GM23338 (cell line): ENCODE measurements at regions not wholly inside any gene's neighbourhood (a gene's known extent, or its start where the extent isn't known, plus 50 kb on each side); places are given as distances from the start of the nearest gene placed in this dataset.

ENCODE experiments used
- ATAC-seq: fragments of 200-7000 bp; cut with Tn5 transposase; 3 replicates; pipeline ENCODE4 v1.9.1; 2020
- DNase-seq: peaks from one replicate; pipeline ENCODE4 v3.0.0-alpha.2; 2015; ENCODE audit warnings: low spot score
- H2AFZ ChIP-seq: fragments of 200-600 bp; sonication (generic); 2 replicates; pipeline ENCODE4 v1.8.0; 2016; ENCODE audit warnings: antibody characterized with exemption, mild to moderate bottlenecking, moderate library complexity
- H3F3A ChIP-seq: fragments of 200-600 bp; sonication (generic); replicated peaks from 2 replicates; pipeline ENCODE4 v1.8.0; 2017; ENCODE audit warnings: antibody characterized with exemption, mixed run types, low read depth
- H3K27ac ChIP-seq: fragments of 200-600 bp; sonication (generic); 2 replicates; pipeline ENCODE4 v1.6.1; 2016; ENCODE audit warnings: low read depth
- H3K27me3 ChIP-seq: fragments of 200-600 bp; sonication (generic); 2 replicates; pipeline ENCODE4 v1.8.0; 2016; ENCODE audit warnings: mild to moderate bottlenecking, mixed run types, moderate library complexity; ENCODE audit not compliant: insufficient read depth
- H3K36me3 ChIP-seq: fragments of 200-600 bp; sonication (generic); 2 replicates; pipeline ENCODE4 v1.8.0; 2016; ENCODE audit warnings: mild to moderate bottlenecking; ENCODE audit not compliant: insufficient read depth
- H3K4me1 ChIP-seq: fragments of 200-600 bp; sonication (generic); 2 replicates; pipeline ENCODE4 v1.8.0; 2016; ENCODE audit warnings: mild to moderate bottlenecking, moderate library complexity; ENCODE audit not compliant: insufficient read depth
- H3K4me2 ChIP-seq: fragments of 200-600 bp; sonication (generic); 2 replicates; pipeline ENCODE4 v1.7.1; 2017; ENCODE audit warnings: mixed run types
- H3K4me3 ChIP-seq: fragments of 200-600 bp; sonication (generic); 2 replicates; pipeline ENCODE4 v1.6.1; 2016; ENCODE audit warnings: mixed run types
- H3K79me2 ChIP-seq: fragments of 200-600 bp; sonication (generic); replicated peaks from 2 replicates; pipeline ENCODE4 v1.8.0; 2017; ENCODE audit warnings: mild to moderate bottlenecking; ENCODE audit not compliant: insufficient read depth
- H3K9me2 ChIP-seq: fragments of 200-600 bp; sonication (generic); 2 replicates; pipeline ENCODE4 v1.8.0; 2017; ENCODE audit not compliant: insufficient read depth
- H4K20me1 ChIP-seq: fragments of 200-600 bp; sonication (generic); replicated peaks from 2 replicates; pipeline ENCODE4 v1.8.0; 2017; ENCODE audit warnings: mild to moderate bottlenecking; ENCODE audit not compliant: insufficient read depth
- H3K27ac Mint-ChIP-seq: 2 replicates; pipeline ENCODE4 v1.8.0; 2020; ENCODE audit warnings: inconsistent platforms, mild to moderate bottlenecking, moderate library complexity, mixed read lengths
- H3K27me3 Mint-ChIP-seq: 3 replicates; pipeline ENCODE4 v1.8.0; 2022; ENCODE audit warnings: low read depth, mild to moderate bottlenecking, moderate library complexity, mixed read lengths, inconsistent platforms; ENCODE audit not compliant: insufficient read depth, poor library complexity
- H3K36me3 Mint-ChIP-seq: 3 replicates; pipeline ENCODE4 v1.8.0; 2021; ENCODE audit warnings: low read depth, mild to moderate bottlenecking, inconsistent platforms, moderate library complexity, mixed read lengths
- H3K4me1 Mint-ChIP-seq: 3 replicates; pipeline ENCODE4 v1.8.0; 2020; ENCODE audit warnings: mild to moderate bottlenecking, inconsistent platforms, mixed read lengths
- H3K4me3 Mint-ChIP-seq: 3 replicates; pipeline ENCODE4 v1.8.0; 2021; ENCODE audit warnings: moderate library complexity, mild to moderate bottlenecking, inconsistent platforms, mixed read lengths
- H3K9me3 Mint-ChIP-seq: 3 replicates; pipeline ENCODE4 v1.8.0; 2020; ENCODE audit warnings: moderate library complexity, mild to moderate bottlenecking, inconsistent platforms, mixed read lengths
- POLR2AphosphoS5 ChIP-seq: IDR thresholded peaks from 2 replicates; pipeline ENCODE4 v1.6.1; 2016; ENCODE audit warnings: antibody characterized with exemption, low read depth
- ZNF331 ChIP-seq: fragments of 250-450 bp; sonication (Bioruptor Pico); IDR thresholded peaks from 2 replicates; pipeline ENCODE4 v1.5.0; 2020; ENCODE audit warnings: low read depth, mild to moderate bottlenecking, moderate library complexity
- TF ChIP-seq, protein P1 (sequence below), 2 experiments: fragments of 200-600 bp in 1 of 2; sonication (generic) in 1 of 2; conservative IDR thresholded peaks; 2 replicates each; pipeline versions ENCODE4 v1.5.1 to v1.6.1; 2016 to 2017; ENCODE audit warnings: antibody characterized with exemption in 2 of 2, low read depth in 2 of 2, mild to moderate bottlenecking in 2 of 2, moderate library complexity in 1 of 2
- TF ChIP-seq, protein P2 (sequence below): IDR thresholded peaks from one replicate; pipeline ENCODE4 v1.6.1; 2018; ENCODE audit warnings: antibody characterized with exemption; ENCODE audit not compliant: unreplicated experiment

DNA sequence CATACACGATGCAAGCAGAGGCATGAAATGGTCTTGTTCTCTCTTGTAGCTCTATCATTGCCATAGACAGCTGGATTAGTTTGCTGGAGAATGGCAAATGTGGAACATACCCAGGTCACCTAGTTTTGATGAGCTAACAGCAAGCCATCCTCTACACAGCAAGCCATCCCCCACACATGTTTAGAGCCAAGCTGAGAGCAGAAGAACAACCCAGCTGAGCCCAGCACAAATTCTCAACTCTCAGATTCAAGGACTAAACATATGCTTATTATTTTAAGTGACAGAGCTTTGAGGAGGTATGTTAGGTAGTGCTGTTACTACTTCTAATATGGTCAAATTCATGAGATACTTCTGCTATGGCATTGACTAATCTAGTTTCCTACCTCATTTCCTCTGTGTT, 230.3 kb downstream of the OTOR start:
- H3K79me2 ChIP-seq, result no peaks in the 10 kb centered on the region
- ATAC-seq (no peak), DNase-seq (no peak)
- Mint-ChIP-seq H3K4me3 (no peak overlapping the region), H3K36me3 (peaks cover 4% of the 10 kb centered on the region; the same call in 1 of the 3 replicates), H3K27ac (no peak overlapping the region), H3K9me3 (peaks cover 15% of the 10 kb centered on the region), H3K27me3 (peaks cover 5% of the 10 kb centered on the region), H3K4me1 (no peaks in the 10 kb centered on the region)
- H2AFZ ChIP-seq, result no peak overlapping the region
- no peak overlapping the region for H3K27ac ChIP-seq
- H3K4me3 ChIP-seq, result no peak overlapping the region
- no peaks in the 10 kb centered on the region for H3K27me3 ChIP-seq
- no peak overlapping the region for H3K4me2 ChIP-seq
- peaks cover 8% of the 10 kb centered on the region; the same call in 1 of the 2 replicates for H3K36me3 ChIP-seq
- no peaks in the 10 kb centered on the region for H3F3A ChIP-seq
- no peak for TF ChIP-seq POLR2AphosphoS5
- peak; percentile 79 for TF ChIP-seq ZNF331
- H4K20me1 ChIP-seq, result no peaks in the 10 kb centered on the region
- no peaks in the 10 kb centered on the region for H3K4me1 ChIP-seq
- 0 out of 2 replicates have a peak, but pooled peaks cover 6% of the 10 kb centered on the region for H3K9me2 ChIP-seq

DNA sequence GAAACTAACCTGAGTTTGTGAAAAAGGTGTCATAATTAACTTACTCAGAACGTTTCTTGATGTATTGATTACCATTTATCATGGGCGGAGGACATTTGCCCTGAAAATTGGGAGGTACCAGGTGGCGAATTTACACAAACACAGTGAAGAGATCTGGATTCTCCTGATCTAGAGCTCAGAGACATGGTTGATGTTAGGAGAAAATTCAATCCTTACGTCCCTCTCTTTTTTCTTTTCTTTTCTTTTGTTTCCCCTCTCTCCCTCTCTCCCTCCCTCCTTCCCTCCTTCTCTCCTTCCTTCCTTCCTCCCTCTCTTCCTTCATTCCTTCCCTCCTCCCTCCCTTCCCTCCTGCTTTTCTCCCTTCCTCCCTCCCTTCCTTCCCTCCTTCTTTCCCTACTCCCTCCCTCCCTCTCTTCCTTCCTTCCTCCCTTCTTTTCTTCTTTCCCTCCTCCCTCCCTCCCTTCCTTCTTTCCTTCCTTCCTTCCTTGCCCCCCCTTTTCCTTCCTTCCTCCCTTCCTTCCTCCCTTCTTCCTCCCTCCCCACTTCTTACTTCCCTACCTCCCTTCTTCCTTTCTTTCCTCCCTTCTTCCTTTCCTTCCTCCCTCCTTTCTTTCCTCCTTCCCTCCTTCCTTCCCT, 234.1 kb downstream of the OTOR start:
- H3K27me3 ChIP-seq, result no peaks in the 10 kb centered on the region
- H3K4me1 Mint-ChIP-seq, result no peaks in the 10 kb centered on the region
- peaks cover 5% of the 10 kb centered on the region; the same call in 1 of the 3 replicates for H3K36me3 Mint-ChIP-seq

More for the DNA sequence above, 234.1 kb downstream of the OTOR start:
- Histone ChIP-seq H3K79me2 (no peaks in the 10 kb centered on the region), H2AFZ (no peak overlapping the region), H3K4me2 (no peak overlapping the region), H4K20me1 (no peaks in the 10 kb centered on the region), H3K4me3 (no peak overlapping the region), H3K9me2 (0 out of 2 replicates have a peak, but pooled peaks cover 6% of the 10 kb centered on the region), H3F3A (no peaks in the 10 kb centered on the region), H3K27ac (no peak overlapping the region), H3K4me1 (no peaks in the 10 kb centered on the region), H3K36me3 (peaks cover 8% of the 10 kb centered on the region; the same call in 1 of the 2 replicates)
- DNase-seq (no peak), ATAC-seq (no peak)
- Mint-ChIP-seq H3K4me3 (no peak overlapping the region), H3K27me3 (no peaks in the 10 kb centered on the region), H3K27ac (no peak overlapping the region), H3K9me3 (peaks cover 21% of the 10 kb centered on the region)
- no peak for TF ChIP-seq POLR2AphosphoS5
- TF ChIP-seq, protein P1, sequence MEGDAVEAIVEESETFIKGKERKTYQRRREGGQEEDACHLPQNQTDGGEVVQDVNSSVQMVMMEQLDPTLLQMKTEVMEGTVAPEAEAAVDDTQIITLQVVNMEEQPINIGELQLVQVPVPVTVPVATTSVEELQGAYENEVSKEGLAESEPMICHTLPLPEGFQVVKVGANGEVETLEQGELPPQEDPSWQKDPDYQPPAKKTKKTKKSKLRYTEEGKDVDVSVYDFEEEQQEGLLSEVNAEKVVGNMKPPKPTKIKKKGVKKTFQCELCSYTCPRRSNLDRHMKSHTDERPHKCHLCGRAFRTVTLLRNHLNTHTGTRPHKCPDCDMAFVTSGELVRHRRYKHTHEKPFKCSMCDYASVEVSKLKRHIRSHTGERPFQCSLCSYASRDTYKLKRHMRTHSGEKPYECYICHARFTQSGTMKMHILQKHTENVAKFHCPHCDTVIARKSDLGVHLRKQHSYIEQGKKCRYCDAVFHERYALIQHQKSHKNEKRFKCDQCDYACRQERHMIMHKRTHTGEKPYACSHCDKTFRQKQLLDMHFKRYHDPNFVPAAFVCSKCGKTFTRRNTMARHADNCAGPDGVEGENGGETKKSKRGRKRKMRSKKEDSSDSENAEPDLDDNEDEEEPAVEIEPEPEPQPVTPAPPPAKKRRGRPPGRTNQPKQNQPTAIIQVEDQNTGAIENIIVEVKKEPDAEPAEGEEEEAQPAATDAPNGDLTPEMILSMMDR (conservative IDR thresholded peaks at IDR 0.05; ENCODE audit: low read depth in 2 of 2), result no peak
- TF ChIP-seq, protein P2, sequence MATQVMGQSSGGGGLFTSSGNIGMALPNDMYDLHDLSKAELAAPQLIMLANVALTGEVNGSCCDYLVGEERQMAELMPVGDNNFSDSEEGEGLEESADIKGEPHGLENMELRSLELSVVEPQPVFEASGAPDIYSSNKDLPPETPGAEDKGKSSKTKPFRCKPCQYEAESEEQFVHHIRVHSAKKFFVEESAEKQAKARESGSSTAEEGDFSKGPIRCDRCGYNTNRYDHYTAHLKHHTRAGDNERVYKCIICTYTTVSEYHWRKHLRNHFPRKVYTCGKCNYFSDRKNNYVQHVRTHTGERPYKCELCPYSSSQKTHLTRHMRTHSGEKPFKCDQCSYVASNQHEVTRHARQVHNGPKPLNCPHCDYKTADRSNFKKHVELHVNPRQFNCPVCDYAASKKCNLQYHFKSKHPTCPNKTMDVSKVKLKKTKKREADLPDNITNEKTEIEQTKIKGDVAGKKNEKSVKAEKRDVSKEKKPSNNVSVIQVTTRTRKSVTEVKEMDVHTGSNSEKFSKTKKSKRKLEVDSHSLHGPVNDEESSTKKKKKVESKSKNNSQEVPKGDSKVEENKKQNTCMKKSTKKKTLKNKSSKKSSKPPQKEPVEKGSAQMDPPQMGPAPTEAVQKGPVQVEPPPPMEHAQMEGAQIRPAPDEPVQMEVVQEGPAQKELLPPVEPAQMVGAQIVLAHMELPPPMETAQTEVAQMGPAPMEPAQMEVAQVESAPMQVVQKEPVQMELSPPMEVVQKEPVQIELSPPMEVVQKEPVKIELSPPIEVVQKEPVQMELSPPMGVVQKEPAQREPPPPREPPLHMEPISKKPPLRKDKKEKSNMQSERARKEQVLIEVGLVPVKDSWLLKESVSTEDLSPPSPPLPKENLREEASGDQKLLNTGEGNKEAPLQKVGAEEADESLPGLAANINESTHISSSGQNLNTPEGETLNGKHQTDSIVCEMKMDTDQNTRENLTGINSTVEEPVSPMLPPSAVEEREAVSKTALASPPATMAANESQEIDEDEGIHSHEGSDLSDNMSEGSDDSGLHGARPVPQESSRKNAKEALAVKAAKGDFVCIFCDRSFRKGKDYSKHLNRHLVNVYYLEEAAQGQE, result no peak
